Spleen (tissue), 7 donors: ENCODE measurements at regions not wholly inside any gene's neighbourhood (a gene's known extent, or its start where the extent isn't known, plus 50 kb on each side); places are given as distances from the start of the nearest gene placed in this dataset.

Experiments used
- POLR2A ChIP-seq, 3 donors: fragments of 450-650 bp; IDR thresholded peaks; one replicate each; pipeline ENCODE4 v1.5.1; 2017; ENCODE audit warnings: antibody characterized with exemption in 3 of 3, mild to moderate bottlenecking in 1 of 3
- TF ChIP-seq, protein P1 (sequence below), 11 experiments: fragments of 200-600 bp in 7 of 11; fragments of 450-650 bp in 4 of 11; sonication (generic) in 4 of 11; IDR thresholded peaks in 8 of 11; conservative IDR thresholded peaks in 3 of 11; 1 replicate in 7 of 11; 2 replicates in 4 of 11; pipeline versions ENCODE4 v1.4.0 to v1.8.0; 2016 to 2021; ENCODE audit warnings: antibody characterized with exemption in 11 of 11, inconsistent platforms in 4 of 11, mild to moderate bottlenecking in 1 of 11
- donor health status: DM: no; HTN: no; CAD: no; lungs with moderate emphysema.
- donor health status: DM: no; HTN: no; CAD: no.
- donor health status: DM: no; HTN: no; CAD: no.

DNA sequence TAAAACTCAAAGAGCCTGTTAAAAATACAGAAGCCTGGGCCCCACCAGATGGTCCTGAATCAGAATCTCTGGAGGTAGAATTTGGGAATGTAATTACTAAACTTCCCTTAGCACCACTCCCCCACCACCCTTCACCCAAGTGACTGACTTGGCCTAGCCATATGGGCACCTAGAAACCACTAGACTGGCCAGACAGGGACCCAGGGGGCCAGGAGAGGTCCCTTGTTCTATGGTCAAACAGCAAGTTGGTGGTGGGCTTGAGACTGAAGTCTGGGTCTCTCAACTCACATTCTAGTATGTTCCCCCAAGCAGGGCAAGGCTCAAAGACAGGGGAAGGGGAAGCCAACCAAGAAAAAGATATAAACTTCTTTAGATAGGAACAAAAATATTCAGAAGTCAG is 301.5 kb upstream of the TLE3 start:
- no peak for TF ChIP-seq POLR2A (IDR thresholded peaks at IDR 0.05)
- TF ChIP-seq, protein P1, sequence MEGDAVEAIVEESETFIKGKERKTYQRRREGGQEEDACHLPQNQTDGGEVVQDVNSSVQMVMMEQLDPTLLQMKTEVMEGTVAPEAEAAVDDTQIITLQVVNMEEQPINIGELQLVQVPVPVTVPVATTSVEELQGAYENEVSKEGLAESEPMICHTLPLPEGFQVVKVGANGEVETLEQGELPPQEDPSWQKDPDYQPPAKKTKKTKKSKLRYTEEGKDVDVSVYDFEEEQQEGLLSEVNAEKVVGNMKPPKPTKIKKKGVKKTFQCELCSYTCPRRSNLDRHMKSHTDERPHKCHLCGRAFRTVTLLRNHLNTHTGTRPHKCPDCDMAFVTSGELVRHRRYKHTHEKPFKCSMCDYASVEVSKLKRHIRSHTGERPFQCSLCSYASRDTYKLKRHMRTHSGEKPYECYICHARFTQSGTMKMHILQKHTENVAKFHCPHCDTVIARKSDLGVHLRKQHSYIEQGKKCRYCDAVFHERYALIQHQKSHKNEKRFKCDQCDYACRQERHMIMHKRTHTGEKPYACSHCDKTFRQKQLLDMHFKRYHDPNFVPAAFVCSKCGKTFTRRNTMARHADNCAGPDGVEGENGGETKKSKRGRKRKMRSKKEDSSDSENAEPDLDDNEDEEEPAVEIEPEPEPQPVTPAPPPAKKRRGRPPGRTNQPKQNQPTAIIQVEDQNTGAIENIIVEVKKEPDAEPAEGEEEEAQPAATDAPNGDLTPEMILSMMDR (IDR thresholded peaks at IDR 0.05 in 8 of 11, conservative IDR thresholded peaks at IDR 0.05 in 3 of 11), result no peak
